HG02943 (cell line): ENCODE measurements at regions not wholly inside any gene's neighbourhood (a gene's known extent, or its start where the extent isn't known, plus 50 kb on each side); places are given as distances from the start of the nearest gene placed in this dataset.

Experiments
- ATAC-seq: cut with Tn5 transposase; IDR thresholded peaks from one replicate; pipeline ENCODE4 v1.9.1; 2021; ENCODE audit warnings: mild to moderate bottlenecking, low read depth, moderate library complexity; ENCODE audit not compliant: unreplicated experiment

DNA sequence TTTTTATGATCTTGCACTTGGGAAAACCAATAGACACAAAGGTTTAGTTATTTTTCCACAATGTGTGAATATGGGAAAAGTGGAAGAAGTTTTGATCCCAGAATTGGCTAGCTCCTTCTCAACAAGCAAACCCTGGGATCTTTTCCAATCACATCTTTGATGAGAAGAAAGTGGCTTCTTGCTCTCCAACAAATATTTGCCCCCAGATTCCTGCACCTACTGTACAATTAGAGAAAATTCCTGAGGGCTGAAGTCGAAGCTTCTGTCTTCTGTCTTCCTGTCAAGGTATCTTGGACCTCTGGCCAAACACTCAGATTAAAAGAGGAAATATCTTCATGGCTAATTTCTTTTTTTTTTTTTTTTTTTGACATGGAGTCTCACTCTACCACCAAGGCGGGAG is 113.1 kb upstream of the SLC45A1 start:
- ATAC-seq, result no peak

DNA sequence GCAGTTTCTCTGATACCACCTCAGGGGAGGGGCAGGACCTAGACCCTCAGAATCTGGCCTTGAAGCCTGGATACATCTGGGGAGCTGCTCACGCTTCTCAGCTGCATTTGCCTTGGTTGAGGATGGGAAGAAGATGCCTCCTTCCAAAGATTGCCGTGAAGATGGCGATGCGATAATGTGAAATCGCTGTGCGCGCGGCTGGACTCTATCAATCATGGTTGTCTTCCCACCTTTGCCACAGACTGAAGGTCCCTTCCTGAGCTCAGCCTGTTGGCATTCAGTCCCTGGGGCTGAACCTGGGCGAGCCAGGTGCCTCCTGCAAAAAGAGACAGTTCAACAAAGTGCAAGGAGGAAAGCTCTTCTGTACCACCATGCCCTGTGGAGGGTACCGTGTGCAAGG is 114.4 kb upstream of the SLC45A1 start:
- no peak for ATAC-seq

DNA sequence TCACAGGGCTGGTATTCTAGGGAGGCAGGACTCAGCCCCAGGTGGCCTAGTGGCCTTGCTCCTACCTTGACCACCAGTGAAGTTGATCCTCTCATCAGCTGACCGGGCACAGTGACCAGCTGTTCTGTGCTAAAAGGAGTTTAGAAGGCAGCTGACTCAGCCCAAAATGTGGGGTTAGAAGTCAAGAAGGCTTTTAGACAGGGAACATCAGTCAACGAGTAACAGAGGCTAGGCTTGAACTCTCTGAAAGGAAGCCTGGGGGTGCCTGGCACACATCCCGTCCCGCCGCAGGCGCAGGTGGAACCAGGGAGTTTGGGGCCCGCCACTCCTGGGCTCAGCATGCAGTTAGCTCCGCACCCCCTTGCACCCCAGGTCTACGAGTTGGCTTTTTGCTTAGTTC is 114.9 kb upstream of the SLC45A1 start:
- no peak for ATAC-seq

- no peak for ATAC-seq
These were observed 115.6 kb upstream of the SLC45A1 start for GRCh38 chr1:8202182-8202905.

GRCh38 chr1:8201331-8201861 is 116.5 kb upstream of the SLC45A1 start:
- no peak for ATAC-seq

DNA sequence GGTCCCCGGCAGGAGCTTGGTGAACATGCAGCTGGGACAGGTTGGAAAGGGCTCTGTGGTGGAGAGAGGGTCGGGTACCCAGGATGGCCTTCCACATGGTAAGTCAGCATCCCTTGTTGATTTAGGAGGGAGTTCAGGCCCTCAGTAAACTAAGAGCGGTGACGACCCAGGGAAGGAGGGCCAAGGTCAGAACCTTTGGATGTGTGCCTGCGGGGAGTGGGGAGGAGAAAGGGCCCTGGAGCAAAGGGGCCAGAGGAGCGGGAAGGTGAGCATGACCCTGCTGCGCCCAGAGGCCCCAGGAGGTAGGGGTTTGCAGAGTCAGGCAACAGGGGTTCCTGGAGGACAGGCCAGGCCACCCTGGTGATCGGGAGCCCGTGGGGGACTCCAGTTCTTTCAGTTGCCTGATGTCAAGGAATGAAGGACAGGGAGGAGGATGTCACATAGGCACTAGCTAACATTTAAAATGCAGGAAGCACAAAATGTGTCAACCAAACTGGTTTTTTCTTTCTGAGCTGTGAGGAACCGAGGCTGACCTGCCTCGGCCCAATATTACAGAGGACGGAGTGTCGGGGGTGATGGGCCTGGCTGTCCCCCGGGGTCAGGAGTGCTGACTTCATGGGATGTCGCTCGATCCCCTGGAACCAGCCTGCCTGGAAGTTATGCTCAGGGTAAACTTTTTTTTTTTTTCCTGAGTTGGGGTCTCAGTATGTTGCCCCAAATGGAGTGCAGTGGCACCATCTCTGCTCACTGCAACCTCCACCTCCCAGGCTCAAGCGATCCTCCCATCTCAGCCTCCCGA is 117.4 kb upstream of the SLC45A1 start:
- no peak for ATAC-seq

GRCh38 chr1:8198522-8198921 is 119.4 kb upstream of the SLC45A1 start:
- ATAC-seq, result no peak

DNA sequence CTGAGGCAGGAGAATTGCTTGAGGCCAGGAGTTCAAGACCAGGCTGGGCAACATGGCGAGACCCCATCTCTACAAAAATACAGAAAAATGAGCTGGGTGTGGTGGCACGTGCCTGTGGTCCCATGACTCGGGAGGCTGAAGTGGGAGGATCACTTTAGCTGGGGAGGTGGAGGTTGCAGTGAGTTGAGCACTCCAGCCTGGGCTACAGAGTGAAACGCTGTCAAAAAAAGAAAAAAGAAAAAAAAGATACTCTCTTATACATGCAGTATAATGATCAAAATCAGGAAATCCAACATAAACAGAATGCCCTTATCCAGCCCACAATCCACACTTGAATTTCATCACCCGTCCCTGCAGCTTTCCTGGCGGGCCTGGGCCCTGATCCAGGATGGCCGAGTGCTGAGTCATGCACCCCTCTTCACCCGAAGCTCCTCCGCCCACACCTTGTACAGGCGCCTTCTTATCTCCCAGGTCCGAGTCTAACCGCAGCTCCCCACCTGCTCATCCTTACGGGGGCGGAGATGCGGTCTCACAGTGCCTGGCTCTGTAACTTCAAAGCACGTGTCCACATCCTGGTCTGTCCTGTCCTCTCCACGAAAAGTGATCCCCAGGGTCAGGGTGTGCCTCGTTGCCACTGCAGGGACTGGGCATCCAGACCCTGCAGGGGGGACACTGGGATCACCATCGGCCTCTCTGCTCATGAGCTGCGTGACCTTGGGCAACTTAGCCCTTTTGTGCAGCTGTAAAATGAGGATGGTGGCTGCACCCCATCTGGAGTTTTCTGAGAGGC is 120.2 kb upstream of the SLC45A1 start:
- no peak for ATAC-seq

DNA sequence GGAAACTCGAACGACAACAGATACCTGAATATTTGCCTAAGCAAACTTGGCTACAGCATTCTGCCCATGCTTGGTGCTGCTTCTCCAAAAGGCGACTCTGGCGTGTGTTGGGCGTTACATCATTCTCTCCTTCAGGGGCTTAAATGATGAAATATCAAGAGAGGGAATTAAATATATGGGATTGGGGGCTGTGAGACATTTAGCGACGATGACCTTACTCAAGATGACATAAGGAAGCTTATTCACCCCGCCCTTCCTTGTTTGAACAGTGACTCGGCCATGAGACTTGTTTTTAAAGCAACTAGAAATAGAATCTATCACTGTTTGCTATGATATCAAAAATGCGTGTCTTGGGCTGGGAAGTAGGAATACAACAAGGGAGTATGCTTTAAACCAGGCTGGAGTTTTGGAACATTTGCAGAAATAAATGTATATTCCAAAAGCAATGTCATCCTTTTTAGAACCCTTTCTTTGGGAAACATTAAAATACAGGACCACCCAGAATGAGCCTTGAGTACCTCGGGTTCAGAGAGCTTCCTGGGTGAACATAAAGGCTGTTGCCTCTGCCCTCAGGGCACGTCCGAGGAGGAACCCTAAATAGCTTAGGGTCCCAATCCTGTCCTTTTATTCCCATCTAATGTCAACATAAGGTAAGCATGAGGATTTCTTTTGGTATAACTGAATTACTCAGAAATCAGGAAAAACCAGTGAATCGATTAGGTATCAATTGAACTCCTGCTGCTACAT is 123.3 kb upstream of the SLC45A1 start:
- no peak for ATAC-seq

GRCh38 chr1:8193840-8194406 is 124.0 kb upstream of the SLC45A1 start:
- no peak for ATAC-seq

GRCh38 chr1:8191474-8191873 is 126.4 kb upstream of the SLC45A1 start:
- no peak for ATAC-seq

GRCh38 chr1:8189931-8190483 is 127.9 kb upstream of the SLC45A1 start:
- ATAC-seq, result no peak

- no peak for ATAC-seq
These were observed 132.5 kb upstream of the SLC45A1 start for GRCh38 chr1:8185400-8185799.

DNA sequence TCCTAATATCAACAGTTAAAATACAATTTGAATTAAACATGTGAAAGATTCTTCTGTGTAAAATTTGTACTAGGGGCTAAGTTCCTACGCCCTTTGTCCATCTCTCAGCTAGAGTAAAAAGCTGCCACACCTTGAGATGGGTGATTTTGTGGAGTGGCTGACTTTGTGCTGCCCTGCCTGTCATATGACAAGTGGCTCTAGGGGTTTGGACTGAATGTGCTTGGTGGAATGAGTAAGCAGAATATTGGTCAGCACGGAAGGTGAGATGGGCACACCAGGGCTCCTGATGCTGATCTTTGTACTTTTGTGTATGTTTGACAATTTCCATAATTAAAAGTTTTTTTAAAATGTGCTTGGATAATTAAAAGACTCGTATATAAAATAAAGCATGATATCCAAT is 133.6 kb upstream of the SLC45A1 start:
- ATAC-seq, result no peak

DNA sequence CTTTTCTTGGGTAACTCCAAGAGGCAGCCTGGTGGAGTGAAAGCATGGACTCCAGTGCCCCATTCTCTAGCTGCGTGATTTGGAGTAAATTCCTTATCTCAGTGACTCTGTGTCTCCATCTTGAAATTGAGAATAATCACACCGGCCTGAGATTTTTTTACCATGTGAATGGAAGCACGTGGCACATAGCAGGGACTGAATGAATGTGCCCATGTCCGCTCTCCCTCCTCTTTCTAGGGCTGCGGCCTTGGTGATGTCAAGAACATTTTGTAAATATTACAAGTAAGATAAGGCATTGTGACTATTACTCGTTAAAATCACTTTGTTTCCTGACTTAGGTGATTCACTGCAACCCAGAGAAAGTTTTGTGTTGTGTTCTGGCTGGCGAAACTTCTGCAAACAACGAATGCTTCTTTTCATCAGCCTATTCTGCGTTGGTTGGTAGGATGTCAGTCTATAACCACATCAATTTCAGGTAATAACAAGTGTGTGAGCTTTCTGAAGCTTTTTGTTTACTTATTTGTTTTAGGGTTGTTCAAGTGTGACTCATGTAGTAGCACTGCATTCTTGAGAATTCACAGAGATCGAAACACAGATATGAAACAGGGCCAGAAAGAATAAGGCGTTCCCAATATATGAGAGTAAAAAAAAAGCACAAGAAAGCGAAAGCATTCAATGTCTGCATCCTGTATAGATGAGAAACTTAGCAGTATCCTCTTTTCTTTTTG is 135.7 kb upstream of the SLC45A1 start:
- ATAC-seq, result peak; percentile 73

GRCh38 chr1:8179132-8179793 is 138.7 kb upstream of the SLC45A1 start:
- ATAC-seq, result no peak

DNA sequence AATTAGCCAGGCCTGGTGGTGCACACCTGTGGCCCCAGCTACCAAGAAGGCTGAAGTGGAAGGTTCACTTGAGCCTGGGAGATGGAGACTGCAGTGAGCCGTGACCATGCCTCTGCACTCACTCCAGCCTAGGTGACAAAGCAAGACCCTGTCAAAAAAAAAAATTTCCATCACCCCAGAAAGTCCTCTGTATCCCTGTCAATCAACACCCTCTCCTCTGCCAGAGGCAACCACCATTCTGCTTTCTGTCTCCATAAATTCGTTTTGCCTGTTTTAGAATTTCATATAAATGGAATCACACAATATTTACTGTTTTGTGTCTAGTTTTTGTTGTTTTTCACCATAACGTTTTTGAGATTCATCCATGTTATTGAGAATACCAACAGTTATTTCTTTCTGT is 141.6 kb upstream of the SLC45A1 start:
- ATAC-seq, result no peak

DNA sequence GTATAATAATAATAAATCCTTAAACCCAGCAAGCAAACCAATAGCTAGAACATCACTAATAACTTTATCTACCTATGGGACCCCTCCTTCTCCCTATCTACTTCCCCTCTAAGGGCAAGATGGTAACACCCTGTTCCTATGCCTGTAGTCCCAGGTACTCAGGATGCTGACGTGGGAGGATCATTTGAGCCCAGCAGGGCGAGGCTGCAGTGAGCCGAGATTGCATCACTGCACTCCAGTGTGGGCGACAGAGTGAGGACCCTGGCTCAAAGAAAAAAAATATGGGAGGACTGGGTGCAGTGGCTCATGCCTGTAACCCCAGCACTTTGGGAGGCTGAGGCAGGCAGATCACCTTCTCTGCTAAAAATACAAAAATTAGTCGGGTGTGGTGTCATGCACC is 143.1 kb upstream of the SLC45A1 start:
- ATAC-seq, result no peak
